RWPE2 (cell line): ENCODE measurements at regions not wholly inside any gene's neighbourhood (a gene's known extent, or its start where the extent isn't known, plus 50 kb on each side); places are given as distances from the start of the nearest gene placed in this dataset.

Experiments
- ATAC-seq: fragments of 200-7000 bp; cut with Tn5 transposase; 3 replicates; pipeline ENCODE4 v1.9.1; 2021; ENCODE audit warnings: low read depth
- DNase-seq: peaks from one replicate; pipeline ENCODE4 v3.0.0-alpha.2; 2020; ENCODE audit warnings: low spot score
- H3K27ac ChIP-seq: fragments of 450-650 bp; 2 replicates; pipeline ENCODE4 v1.5.1; 2017; ENCODE audit warnings: mild to moderate bottlenecking; ENCODE audit not compliant: poor library complexity, severe bottlenecking
- H3K27me3 ChIP-seq: fragments of 250-450 bp; sonication (Bioruptor Pico); 2 replicates; pipeline ENCODE4 v1.5.1; 2021; ENCODE audit warnings: mild to moderate bottlenecking, moderate library complexity; ENCODE audit not compliant: insufficient read depth, poor library complexity, severe bottlenecking
- H3K36me3 ChIP-seq: fragments of 250-450 bp; sonication (Bioruptor Pico); 2 replicates; pipeline ENCODE4 v1.5.1; 2020; ENCODE audit warnings: low read depth, mild to moderate bottlenecking, moderate library complexity
- H3K4me1 ChIP-seq: fragments of 250-450 bp; sonication (Bioruptor Pico); 2 replicates; pipeline ENCODE4 v1.5.1; 2021; ENCODE audit warnings: mild to moderate bottlenecking, moderate library complexity; ENCODE audit not compliant: insufficient read depth, poor library complexity, severe bottlenecking
- H3K4me3 ChIP-seq: fragments of 250-450 bp; sonication (Bioruptor Pico); 2 replicates; pipeline ENCODE4 v1.5.1; 2021; ENCODE audit warnings: mild to moderate bottlenecking, moderate library complexity; ENCODE audit not compliant: severe bottlenecking
- H3K9me3 ChIP-seq: fragments of 250-450 bp; sonication (Bioruptor Pico); 2 replicates; pipeline ENCODE4 v1.5.1; 2021; ENCODE audit warnings: mild to moderate bottlenecking, moderate library complexity; ENCODE audit not compliant: severe bottlenecking
- CTCF ChIP-seq: fragments of 450-650 bp; IDR thresholded peaks from one replicate; pipeline ENCODE4 v1.5.1; 2017; ENCODE audit warnings: mild to moderate bottlenecking, moderate library complexity; ENCODE audit not compliant: poor library complexity, severe bottlenecking

GRCh38 chr2:104056451-104056850 lies 797.5 kb upstream of the POU3F3 start:
- ATAC-seq (no peak), DNase-seq (no peak)
- Histone ChIP-seq H3K9me3 (no peaks in the 10 kb centered on the region), H3K36me3 (no peaks in the 10 kb centered on the region), H3K4me3 (no peak overlapping the region), H3K4me1 (no peaks in the 10 kb centered on the region), H3K27me3 (peaks cover 25% of the 10 kb centered on the region), H3K27ac (no peak overlapping the region)
- no peak for TF ChIP-seq CTCF

GRCh38 chr2:104068665-104069064 lies 785.2 kb upstream of the POU3F3 start:
- DNase-seq: no peak
- Histone ChIP-seq H3K4me3 (no peak overlapping the region), H3K27ac (no peak overlapping the region), H3K27me3 (peaks cover 3% of the 10 kb centered on the region), H3K36me3 (no peaks in the 10 kb centered on the region), H3K4me1 (no peaks in the 10 kb centered on the region), H3K9me3 (no peaks in the 10 kb centered on the region)
- no peak for ATAC-seq
- no peak for TF ChIP-seq CTCF

GRCh38 chr2:104077573-104077972 lies 776.3 kb upstream of the POU3F3 start:
- no peak overlapping the region for H3K4me3 ChIP-seq
- TF ChIP-seq CTCF: no peak
- ATAC-seq (no peak), DNase-seq (no peak)
- H3K27me3 ChIP-seq: no peaks in the 10 kb centered on the region
- no peak overlapping the region for H3K27ac ChIP-seq
- no peaks in the 10 kb centered on the region for H3K36me3 ChIP-seq
- H3K4me1 ChIP-seq: no peaks in the 10 kb centered on the region
- H3K9me3 ChIP-seq: no peaks in the 10 kb centered on the region

- Histone ChIP-seq H3K4me1 (no peaks in the 10 kb centered on the region), H3K36me3 (no peaks in the 10 kb centered on the region), H3K27ac (no peak overlapping the region), H3K4me3 (no peak overlapping the region), H3K27me3 (no peaks in the 10 kb centered on the region), H3K9me3 (no peaks in the 10 kb centered on the region)
- TF ChIP-seq CTCF: peak; percentile 5
- DNase-seq (no peak), ATAC-seq (no peak)
Measured at GRCh38 chr2:104078431-104079157, 775.3 kb upstream of the POU3F3 start.

GRCh38 chr2:104088745-104089144 lies 765.2 kb upstream of the POU3F3 start:
- H3K4me1 ChIP-seq: no peaks in the 10 kb centered on the region
- no peaks in the 10 kb centered on the region for H3K36me3 ChIP-seq
- no peaks in the 10 kb centered on the region for H3K9me3 ChIP-seq
- no peaks in the 10 kb centered on the region for H3K27me3 ChIP-seq
- DNase-seq (no peak), ATAC-seq (no peak)
- H3K27ac ChIP-seq: no peak overlapping the region
- TF ChIP-seq CTCF: no peak
- no peak overlapping the region for H3K4me3 ChIP-seq
